Activated CD4-positive, CD25-positive, alpha-beta regulatory T cell (primary cell): ENCODE measurements at regions not wholly inside any gene's neighbourhood (a gene's known extent, or its start where the extent isn't known, plus 50 kb on each side); places are given as distances from the start of the nearest gene placed in this dataset.

Experiments used
- DNase-seq, 4 experiments: peaks; one replicate each; lab custom pipeline; 2025; lab: John Stamatoyannopoulos, UW

GRCh38 chr17:34177642-34178041 lies 77.4 kb upstream of the CCL2 start:
- no peak for DNase-seq

GRCh38 chr17:34178092-34178491 lies 77.0 kb upstream of the CCL2 start:
- no peak for DNase-seq

GRCh38 chr17:34182036-34182803 lies 72.9 kb upstream of the CCL2 start:
- no peak for DNase-seq

- no peak for DNase-seq
Measured at GRCh38 chr17:34195987-34196386, 59.1 kb upstream of the CCL2 start.

- DNase-seq: no peak
Measured at GRCh38 chr17:34198519-34198918, 56.6 kb upstream of the CCL2 start.

GRCh38 chr17:34199454-34199853 lies 55.6 kb upstream of the CCL2 start:
- DNase-seq: no peak

- peak; percentile 26 to 44 (median 30) for DNase-seq
Measured at GRCh38 chr17:34199932-34200534, 55.1 kb upstream of the CCL2 start.

- DNase-seq: no peak
Measured at GRCh38 chr17:34201225-34201624, 53.9 kb upstream of the CCL2 start.

- DNase-seq: no peak
Measured at GRCh38 chr17:34201767-34202166, 53.3 kb upstream of the CCL2 start.

- no peak for DNase-seq
Measured at GRCh38 chr17:34203018-34203638, 52.0 kb upstream of the CCL2 start.

GRCh38 chr17:34204402-34204801 lies 50.7 kb upstream of the CCL2 start:
- no peak for DNase-seq
